ENCODE measurements at regions not wholly inside any gene's neighbourhood (a gene's known extent, or its start where the extent isn't known, plus 50 kb on each side); places are given as distances from the start of the nearest gene placed in this dataset.

- CTCF ChIA-PET, result no interaction called here
- intact Hi-C loops (cut with micrococcal nuclease), result no loop called here
- no TSS peak for BruUV-seq (replicated peaks)
Observed at GRCh38 chr22:49589811-49590210, 237.9 kb downstream of the BRD1 start.

More at GRCh38 chr22:49589811-49590210, 237.9 kb downstream of the BRD1 start:
- H3K9me1 ChIP-seq (ENCODE audit: insufficient read depth, low read length), result no peaks in the 10 kb centered on the region
- no peaks in the 10 kb centered on the region for H3K4me1 ChIP-seq (ENCODE audit: control insufficient read depth, insufficient read depth, low read length)
- dilution Hi-C loops (cut with HindIII; ENCODE audit: low sequenced_read_pairs, unreplicated experiment) (no loop called here), in situ Hi-C loops (cut with MboI; ENCODE audit: low sequenced_read_pairs) (no loop called here)
- no peak overlapping the region for H4K5ac ChIP-seq (ENCODE audit: low read depth, low read length)
- H2BK5ac ChIP-seq (ENCODE audit: low read depth, low read length, poor library complexity, severe bottlenecking), result no peak overlapping the region
- H3K14ac ChIP-seq (replicated peaks; ENCODE audit: low read depth, low read length), result no peak overlapping the region
- ATAC-seq (ENCODE audit: low read depth) (no peak), DNase-seq (no peak)
- H3K27ac ChIP-seq (ENCODE audit: insufficient read depth, low read length), result no peak overlapping the region
- H2AK5ac ChIP-seq (ENCODE audit: low read depth, low read length), result no peak overlapping the region
- H2BK20ac ChIP-seq (ENCODE audit: low read depth, low read length), result no peak overlapping the region
- H3K23ac ChIP-seq (ENCODE audit: low read depth, low read length), result no peak overlapping the region
- H4K91ac ChIP-seq (ENCODE audit: insufficient read depth, low read depth, low read length), result no peak overlapping the region
- H3K4ac ChIP-seq (ENCODE audit: low read depth, low read length), result no peak overlapping the region
- no peak overlapping the region for H4K8ac ChIP-seq (ENCODE audit: low read depth in 2 of 2, low read length in 2 of 2)
- H3K56ac ChIP-seq (ENCODE audit: extremely low read depth, insufficient read depth, low read length), result no peak overlapping the region
- 72% methylated on average over 8 of the region's 18 CpGs; no CpG with 5 or more reads in 1 of the 2 experiments for WGBS, 2 experiments (ENCODE audit: extremely low coverage in 2 of 2, insufficient read length in 1 of 2)
- no peak overlapping the region for H2BK15ac ChIP-seq (ENCODE audit: low read depth, low read length)
- TF ChIP-seq BHLHE40 (IDR thresholded peaks at IDR 0.05; ENCODE audit: low read depth, low read length), result no peak
- no peak for TF ChIP-seq MAFK (IDR thresholded peaks at IDR 0.05; ENCODE audit: low read depth, low read length)
- TF ChIP-seq FOS (IDR thresholded peaks at IDR 0.05; ENCODE audit: low read depth, low read length), result no peak
- no peak for TF ChIP-seq CTCF (conservative IDR thresholded peaks at IDR 0.05; ENCODE audit: low read depth, low read length)
- TF ChIP-seq MAZ (IDR thresholded peaks at IDR 0.05; ENCODE audit: borderline replicate concordance, low read depth, low read length), result no peak
- no peak for TF ChIP-seq MXI1 (IDR thresholded peaks at IDR 0.05; ENCODE audit: borderline replicate concordance, low read depth, low read length)
- TF ChIP-seq SMC3 (IDR thresholded peaks at IDR 0.05; ENCODE audit: low read depth, low read length), result no peak
- TF ChIP-seq, protein P1, sequence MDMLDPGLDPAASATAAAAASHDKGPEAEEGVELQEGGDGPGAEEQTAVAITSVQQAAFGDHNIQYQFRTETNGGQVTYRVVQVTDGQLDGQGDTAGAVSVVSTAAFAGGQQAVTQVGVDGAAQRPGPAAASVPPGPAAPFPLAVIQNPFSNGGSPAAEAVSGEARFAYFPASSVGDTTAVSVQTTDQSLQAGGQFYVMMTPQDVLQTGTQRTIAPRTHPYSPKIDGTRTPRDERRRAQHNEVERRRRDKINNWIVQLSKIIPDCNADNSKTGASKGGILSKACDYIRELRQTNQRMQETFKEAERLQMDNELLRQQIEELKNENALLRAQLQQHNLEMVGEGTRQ (IDR thresholded peaks at IDR 0.05; ENCODE audit: low read depth, low read length), result no peak
- no peak for TF ChIP-seq CHD1 (IDR thresholded peaks at IDR 0.05; ENCODE audit: low read depth, low read length)
- TF ChIP-seq RAD21 (IDR thresholded peaks at IDR 0.05; ENCODE audit: low read length), result no peak
- TF ChIP-seq RCOR1 (IDR thresholded peaks at IDR 0.05; ENCODE audit: insufficient replicate concordance, low read length), result no peak
- no peak for TF ChIP-seq NFE2L2 (IDR thresholded peaks at IDR 0.05; ENCODE audit: low read depth, low read length)
- TF ChIP-seq RFX5 (IDR thresholded peaks at IDR 0.05; ENCODE audit: low read depth, low read length), result no peak
- TF ChIP-seq CEBPB (IDR thresholded peaks at IDR 0.05; ENCODE audit: low read depth, low read length), result no peak
- H2BK120ac ChIP-seq (ENCODE audit: low read depth, low read length), result no peak overlapping the region
- no peak overlapping the region for H2AFZ ChIP-seq (replicated peaks; ENCODE audit: low read length, poor library complexity)
- no peak overlapping the region for H3K4me2 ChIP-seq (ENCODE audit: low read depth, low read length)
- H3K79me1 ChIP-seq (ENCODE audit: low read depth in 1 of 2, low read length in 2 of 2), result no peaks in the 10 kb centered on the region
- H3K36me3 ChIP-seq (ENCODE audit: control insufficient read depth, insufficient read depth, low read length), result no peaks in the 10 kb centered on the region
- no peak overlapping the region for H2AK9ac ChIP-seq (replicated peaks; ENCODE audit: low read depth, low read length, poor library complexity)
- peaks cover 70% of the 10 kb centered on the region for H3K9me3 ChIP-seq (ENCODE audit: control insufficient read depth, insufficient read depth, low read length)
- H3K9ac ChIP-seq (ENCODE audit: low read depth, low read length), result no peak overlapping the region
- H3K18ac ChIP-seq (ENCODE audit: low read depth, low read length), result no peak overlapping the region
- no peak overlapping the region for H3K4me3 ChIP-seq (ENCODE audit: insufficient read depth, low read depth, low read length)
- H4K20me1 ChIP-seq (ENCODE audit: insufficient read depth, low read length), result no peaks in the 10 kb centered on the region
- no peaks in the 10 kb centered on the region for H3K27me3 ChIP-seq (ENCODE audit: control insufficient read depth, insufficient read depth, low read length)
- POLR2A ChIA-PET (ENCODE audit: unreplicated experiment), result no interaction called here

Measured in IMR-90 (cell line).